Activated T-helper 1 cell treated with Interleukin-2 at 50 U/mL for 16 hours (primary cell): ENCODE measurements at regions not wholly inside any gene's neighbourhood (a gene's known extent, or its start where the extent isn't known, plus 50 kb on each side); places are given as distances from the start of the nearest gene placed in this dataset.
"Not testable (repeated sequence)": the region's sequence is repeated elsewhere in the genome, so short reads cannot be mapped to it uniquely, and the experiment has no call there.

Experiments
- DNase-seq: peaks from one replicate; pipeline ENCODE4 v3.0.0-alpha.2; 2020; ENCODE audit warnings: low read depth

GRCh38 chr12:114501474-114501807 lies 95.5 kb upstream of the TBX5 start:
- no peak for DNase-seq

- DNase-seq: no peak
These were observed 95.0 kb upstream of the TBX5 start for GRCh38 chr12:114500775-114501473.

- DNase-seq: no peak
These were observed 94.2 kb upstream of the TBX5 start for GRCh38 chr12:114500131-114500530.

- no peak for DNase-seq
These were observed 93.4 kb upstream of the TBX5 start for GRCh38 chr12:114499338-114499737.

- DNase-seq: no peak
These were observed 86.0 kb upstream of the TBX5 start for GRCh38 chr12:114491916-114492315.

GRCh38 chr12:114484822-114485459 lies 79.0 kb upstream of the TBX5 start:
- DNase-seq: not testable (repeated sequence)

GRCh38 chr12:114483996-114484395 lies 78.1 kb upstream of the TBX5 start:
- DNase-seq: no peak

- DNase-seq: no peak
These were observed 75.2 kb upstream of the TBX5 start for GRCh38 chr12:114481200-114481535.

GRCh38 chr12:114480337-114481199 lies 74.6 kb upstream of the TBX5 start:
- DNase-seq: no peak

GRCh38 chr12:114479831-114480230 lies 73.9 kb upstream of the TBX5 start:
- DNase-seq: no peak

GRCh38 chr12:114478865-114479264 lies 72.9 kb upstream of the TBX5 start:
- no peak for DNase-seq

- DNase-seq: no peak
These were observed 72.0 kb upstream of the TBX5 start for GRCh38 chr12:114477989-114478395.

GRCh38 chr12:114476159-114476558 lies 70.2 kb upstream of the TBX5 start:
- no peak for DNase-seq

- no peak for DNase-seq
These were observed 67.8 kb upstream of the TBX5 start for GRCh38 chr12:114473717-114474116.

GRCh38 chr12:114473018-114473417 lies 67.1 kb upstream of the TBX5 start:
- DNase-seq: no peak

GRCh38 chr12:114457620-114458019 lies 51.7 kb upstream of the TBX5 start:
- no peak for DNase-seq
